GM10248 (cell line): ENCODE measurements at regions not wholly inside any gene's neighbourhood (a gene's known extent, or its start where the extent isn't known, plus 50 kb on each side); places are given as distances from the start of the nearest gene placed in this dataset.

Experiments
- CTCF ChIA-PET: fragments of 300-600 bp; sonication (Branson Sonifier 250); formaldehyde crosslinking; extraction: SDS; loops from one replicate; lab custom pipeline; 2021; ENCODE audit warnings: antibody characterized with exemption; lab: Yijun Ruan, JAX
- POLR2A ChIA-PET: fragments of 350-650 bp; sonication (Branson Sonifier 250); formaldehyde crosslinking; extraction: SDS; loops from one replicate; lab custom pipeline; 2020; ENCODE audit warnings: antibody characterized with exemption; lab: Yijun Ruan, JAX
- DNase-seq: peaks from one replicate; pipeline ENCODE4 v3.0.0; 2012; ENCODE audit errors: extremely low spot score
- CTCF ChIP-seq: IDR thresholded peaks from 2 replicates; pipeline ENCODE4 v1.5.1; 2012; ENCODE audit warnings: mild to moderate bottlenecking, low read depth; ENCODE audit errors: extremely low read depth, missing control alignments, control extremely low read depth

- peak; percentile 24 for TF ChIP-seq CTCF
- POLR2A ChIA-PET = no interaction called here
- CTCF ChIA-PET = no interaction called here
- peak; percentile 30 for DNase-seq
Measured at GRCh38 chrX:40471965-40472648, 108.7 kb upstream of the ATP6AP2 start.

GRCh38 chrX:40470830-40471429, 109.8 kb upstream of the ATP6AP2 start:
- DNase-seq = no peak
- ChIA-PET POLR2A (no interaction called here), CTCF (interaction anchor here (0.5 kb wide), 1 partner anchor 47 kb away, joined by 5 read pairs; no protein-coding TSS in a partner anchor)
- no peak for TF ChIP-seq CTCF

- TF ChIP-seq CTCF = no peak
- ChIA-PET CTCF (interaction anchor here (1.1 kb wide), 1 partner anchor 655 kb away, joined by 3 read pairs; no protein-coding TSS in a partner anchor), POLR2A (no interaction called here)
- no peak for DNase-seq
Measured at GRCh38 chrX:40469316-40469715, 111.5 kb upstream of the ATP6AP2 start.

GRCh38 chrX:40468033-40468846, 112.5 kb upstream of the ATP6AP2 start:
- POLR2A ChIA-PET = no interaction called here
- CTCF ChIA-PET = interaction anchor here (0.8 to 1.2 kb wide), 9 partner anchors 10 to 738 kb away, joined by 3 to 4 read pairs (median 3); no protein-coding TSS in a partner anchor
- peak; percentile 51 for DNase-seq

GRCh38 chrX:40467454-40467853, 113.3 kb upstream of the ATP6AP2 start:
- CTCF ChIA-PET = interaction anchor here (1.0 kb wide), 1 partner anchor 326 kb away, joined by 3 read pairs; no protein-coding TSS in a partner anchor
- POLR2A ChIA-PET = no interaction called here
- no peak for TF ChIP-seq CTCF
- DNase-seq = no peak

More at GRCh38 chrX:40468033-40468846, 112.5 kb upstream of the ATP6AP2 start:
- TF ChIP-seq CTCF = peak; percentile 41
